OCI-LY7 (cell line): ENCODE measurements at regions not wholly inside any gene's neighbourhood (a gene's known extent, or its start where the extent isn't known, plus 50 kb on each side); places are given as distances from the start of the nearest gene placed in this dataset.
"Not testable (repeated sequence)": the region's sequence is repeated elsewhere in the genome, so short reads cannot be mapped to it uniquely, and the experiment has no call there.

Experiments used
- BruUV-seq: library from RNA; stranded (reverse); fragments of 400-500 nt; replicated peaks from 2 replicates; lab custom pipeline; 2021; lab: Mats Ljungman, UMichigan
- CTCF ChIA-PET: fragments of 300-600 bp; sonication (Branson Sonifier 250); formaldehyde crosslinking; loops from one replicate; lab custom pipeline; 2022; ENCODE audit warnings: antibody characterized with exemption; ENCODE audit not compliant: unreplicated experiment; lab: Charles Lee
- POLR2A ChIA-PET: fragments of 300-600 bp; sonication (Branson Sonifier 250); formaldehyde crosslinking; loops from one replicate; lab custom pipeline; 2022; ENCODE audit warnings: antibody characterized with exemption; lab: Charles Lee
- DNase-seq: peaks from one replicate; pipeline ENCODE4 v3.0.0-alpha.2; 2015; ENCODE audit warnings: low spot score
- H2AFZ ChIP-seq: fragments of 200-600 bp; sonication (generic), shearing (Covaris generic); 2 replicates; pipeline ENCODE4 v1.6.1; 2014; ENCODE audit warnings: mild to moderate bottlenecking, antibody characterized with exemption, low read length, moderate library complexity
- H3K27ac ChIP-seq: fragments of 200-600 bp; sonication (generic); 2 replicates; pipeline ENCODE4 v1.5.1; 2014; ENCODE audit warnings: mixed run types, low read depth, mild to moderate bottlenecking, moderate library complexity, low read length, inconsistent platforms; ENCODE audit not compliant: poor library complexity, severe bottlenecking
- H3K36me3 ChIP-seq: fragments of 200-600 bp; sonication (generic); 2 replicates; pipeline ENCODE4 v1.6.1; 2014; ENCODE audit warnings: mild to moderate bottlenecking, antibody characterized with exemption, low read length, moderate library complexity, mixed read lengths; ENCODE audit not compliant: insufficient read depth
- H3K4me1 ChIP-seq: fragments of 200-600 bp; sonication (generic); 2 replicates; pipeline ENCODE4 v1.5.1; 2014; ENCODE audit warnings: mild to moderate bottlenecking, low read length; ENCODE audit not compliant: insufficient read depth, poor library complexity, severe bottlenecking
- H3K4me2 ChIP-seq: fragments of 200-600 bp; sonication (generic); 2 replicates; pipeline ENCODE4 v1.6.1; 2014; ENCODE audit warnings: mild to moderate bottlenecking, low read length
- H3K4me3 ChIP-seq: fragments of 200-600 bp; sonication (generic); 2 replicates; pipeline ENCODE4 v1.5.1; 2014; ENCODE audit warnings: mild to moderate bottlenecking, low read depth, low read length; ENCODE audit not compliant: poor library complexity, severe bottlenecking
- H3K79me2 ChIP-seq: fragments of 200-600 bp; sonication (generic); 2 replicates; pipeline ENCODE4 v1.6.1; 2016; ENCODE audit warnings: low read depth, mild to moderate bottlenecking, low read length, moderate library complexity, mixed read lengths; ENCODE audit not compliant: insufficient read depth
- H3K9me2 ChIP-seq: fragments of 200-600 bp; sonication (generic); 2 replicates; pipeline ENCODE4 v1.6.1; 2016; ENCODE audit warnings: mild to moderate bottlenecking, low read length, mixed read lengths; ENCODE audit not compliant: insufficient read depth
- H3K9me3 ChIP-seq: fragments of 200-600 bp; sonication (generic); 2 replicates; pipeline ENCODE4 v1.6.1; 2014; ENCODE audit warnings: mild to moderate bottlenecking, mixed run types, low read length, mixed read lengths
- H4K20me1 ChIP-seq: fragments of 200-600 bp; sonication (generic); 2 replicates; pipeline ENCODE4 v1.6.1; 2014; ENCODE audit warnings: mild to moderate bottlenecking, antibody characterized with exemption, low read length, moderate library complexity, mixed read lengths; ENCODE audit not compliant: insufficient read depth
- CTCF ChIP-seq: fragments of 200-600 bp; sonication (generic); conservative IDR thresholded peaks from 2 replicates; pipeline ENCODE4 v1.5.1; 2014; ENCODE audit warnings: mild to moderate bottlenecking, antibody characterized with exemption, low read length, moderate library complexity, mixed read lengths
- EZH2phosphoT487 ChIP-seq: fragments of 200-600 bp; sonication (generic); IDR thresholded peaks from 2 replicates; pipeline ENCODE4 v1.6.1; 2018; ENCODE audit warnings: low read depth, borderline replicate concordance, mild to moderate bottlenecking, mixed run types, antibody characterized with exemption, low read length, moderate library complexity, mixed read lengths
- intact Hi-C: fragments of 100-400 bp; cut with micrococcal nuclease; formaldehyde crosslinking; loops from one replicate; pipeline ENCODE4 v1.10.0; 2022; ENCODE audit not compliant: unreplicated experiment

- no peak overlapping the region for H2AFZ ChIP-seq
- no peak overlapping the region for H3K27ac ChIP-seq
- BruUV-seq = no TSS peak
- ChIA-PET CTCF (no interaction called here), POLR2A (interaction anchor here (0.7 to 0.8 kb wide), 2 partner anchors 22 to 220 kb away, joined by 4 read pairs; no protein-coding TSS in a partner anchor)
- no peak overlapping the region for H3K4me3 ChIP-seq
- intact Hi-C loops = no loop called here
- peaks cover 39% of the 10 kb centered on the region for H3K4me1 ChIP-seq
- no peak for DNase-seq
- no peaks in the 10 kb centered on the region for H3K36me3 ChIP-seq
- no peaks in the 10 kb centered on the region for H3K9me2 ChIP-seq
- no peak overlapping the region for H3K4me2 ChIP-seq
- no peaks in the 10 kb centered on the region for H4K20me1 ChIP-seq
- TF ChIP-seq CTCF = no peak
- H3K9me3 ChIP-seq = no peaks in the 10 kb centered on the region
- no peaks in the 10 kb centered on the region for H3K79me2 ChIP-seq
These were observed 250.3 kb downstream of the ENC1 start for GRCh38 chr5:74390306-74390637.

GRCh38 chr5:74389531-74390305, 250.8 kb downstream of the ENC1 start:
- no TSS peak for BruUV-seq
- no peak for DNase-seq
- no peaks in the 10 kb centered on the region for H3K9me2 ChIP-seq
- H3K4me2 ChIP-seq = no peak overlapping the region
- no peak overlapping the region for H3K27ac ChIP-seq
- H4K20me1 ChIP-seq = no peaks in the 10 kb centered on the region
- H2AFZ ChIP-seq = no peak overlapping the region
- ChIA-PET CTCF (no interaction called here), POLR2A (interaction anchor here (0.8 kb wide), 1 partner anchor 23 kb away, joined by 4 read pairs; no protein-coding TSS in a partner anchor)
- no peaks in the 10 kb centered on the region for H3K9me3 ChIP-seq
- TF ChIP-seq CTCF (no peak), EZH2phosphoT487 (no peak)
- no peaks in the 10 kb centered on the region for H3K79me2 ChIP-seq
- H3K36me3 ChIP-seq = no peaks in the 10 kb centered on the region
- peaks cover 36% of the 10 kb centered on the region for H3K4me1 ChIP-seq
- intact Hi-C loops = no loop called here
- H3K4me3 ChIP-seq = no peak overlapping the region

- H2AFZ ChIP-seq, H3K9me2 ChIP-seq, H3K4me2 ChIP-seq, CTCF ChIA-PET, intact Hi-C loops, H3K9me3 ChIP-seq, H3K79me2 ChIP-seq, BruUV-seq, POLR2A ChIA-PET, H3K36me3 ChIP-seq, H3K4me3 ChIP-seq, H4K20me1 ChIP-seq, H3K27ac ChIP-seq, DNase-seq: not testable (repeated sequence)
- H3K4me1 ChIP-seq = peaks cover 26% of the 10 kb centered on the region
These were observed 252.1 kb downstream of the ENC1 start for GRCh38 chr5:74388411-74388810.
